Endothelial cell (in vitro differentiated cells): ENCODE measurements at regions not wholly inside any gene's neighbourhood (a gene's known extent, or its start where the extent isn't known, plus 50 kb on each side); places are given as distances from the start of the nearest gene placed in this dataset.
A peak's percentile ranks its signal among the peaks of the same experiment; 100 is the strongest.
"Not testable (repeated sequence)": the region's sequence is repeated elsewhere in the genome, so short reads cannot be mapped to it uniquely, and the experiment has no call there.

Experiments used
- DNase-seq: peaks from one replicate; pipeline ENCODE4 v3.0.0; 2021; ENCODE audit warnings: low spot score
- H3K27ac Mint-ChIP-seq: one replicate; pipeline ENCODE4 v1.8.0; 2021; ENCODE audit warnings: mixed read lengths, inconsistent platforms; ENCODE audit not compliant: unreplicated experiment
- H3K27me3 Mint-ChIP-seq: one replicate; pipeline ENCODE4 v1.8.0; 2021; ENCODE audit warnings: mild to moderate bottlenecking, moderate library complexity, mixed read lengths, inconsistent platforms; ENCODE audit not compliant: unreplicated experiment
- H3K36me3 Mint-ChIP-seq: one replicate; pipeline ENCODE4 v1.8.0; 2021; ENCODE audit warnings: mild to moderate bottlenecking, low read depth, mixed read lengths, inconsistent platforms; ENCODE audit not compliant: unreplicated experiment
- H3K4me1 Mint-ChIP-seq: one replicate; pipeline ENCODE4 v1.8.0; 2021; ENCODE audit warnings: mild to moderate bottlenecking, mixed read lengths, inconsistent platforms; ENCODE audit not compliant: unreplicated experiment
- H3K4me3 Mint-ChIP-seq: one replicate; pipeline ENCODE4 v1.8.0; 2021; ENCODE audit warnings: mild to moderate bottlenecking, mixed read lengths, inconsistent platforms; ENCODE audit not compliant: unreplicated experiment
- H3K9me3 Mint-ChIP-seq: one replicate; pipeline ENCODE4 v1.8.0; 2021; ENCODE audit warnings: mixed read lengths, inconsistent platforms; ENCODE audit not compliant: unreplicated experiment
- TF ChIP-seq, protein P1 (sequence below): fragments of 200-600 bp; sonication (generic); IDR thresholded peaks from one replicate; pipeline ENCODE4 v1.5.0; 2021; ENCODE audit warnings: antibody characterized with exemption; ENCODE audit not compliant: unreplicated experiment

DNA sequence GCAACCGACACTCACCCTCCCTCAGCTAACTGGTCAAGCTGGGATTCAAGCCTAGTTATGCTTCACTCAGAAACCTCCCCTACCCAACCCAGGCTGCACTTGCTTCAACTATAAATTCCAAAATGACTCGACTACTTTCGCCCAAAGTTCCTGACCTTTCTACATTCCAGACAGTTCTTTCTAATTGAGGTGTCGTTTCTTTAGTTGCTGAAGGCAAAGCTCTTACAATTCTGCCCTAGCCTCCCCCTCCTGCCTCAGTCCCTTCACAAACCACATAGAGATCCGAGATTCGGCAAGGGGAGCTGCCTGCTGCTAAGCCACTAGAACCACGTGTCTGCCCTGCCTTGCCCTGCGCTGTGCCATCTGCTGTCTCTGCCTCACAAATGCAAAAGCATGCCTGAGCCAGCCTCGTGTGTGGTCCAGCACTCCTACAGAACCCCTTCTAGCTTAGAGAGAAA is 74.7 kb upstream of the SH3GL3 start:
- Mint-ChIP-seq H3K4me3 (no peak overlapping the region), H3K9me3 (no peaks in the 10 kb centered on the region), H3K4me1 (no peaks in the 10 kb centered on the region), H3K36me3 (no peaks in the 10 kb centered on the region), H3K27me3 (peaks cover 5% of the 10 kb centered on the region), H3K27ac (no peak overlapping the region)
- TF ChIP-seq, protein P1, sequence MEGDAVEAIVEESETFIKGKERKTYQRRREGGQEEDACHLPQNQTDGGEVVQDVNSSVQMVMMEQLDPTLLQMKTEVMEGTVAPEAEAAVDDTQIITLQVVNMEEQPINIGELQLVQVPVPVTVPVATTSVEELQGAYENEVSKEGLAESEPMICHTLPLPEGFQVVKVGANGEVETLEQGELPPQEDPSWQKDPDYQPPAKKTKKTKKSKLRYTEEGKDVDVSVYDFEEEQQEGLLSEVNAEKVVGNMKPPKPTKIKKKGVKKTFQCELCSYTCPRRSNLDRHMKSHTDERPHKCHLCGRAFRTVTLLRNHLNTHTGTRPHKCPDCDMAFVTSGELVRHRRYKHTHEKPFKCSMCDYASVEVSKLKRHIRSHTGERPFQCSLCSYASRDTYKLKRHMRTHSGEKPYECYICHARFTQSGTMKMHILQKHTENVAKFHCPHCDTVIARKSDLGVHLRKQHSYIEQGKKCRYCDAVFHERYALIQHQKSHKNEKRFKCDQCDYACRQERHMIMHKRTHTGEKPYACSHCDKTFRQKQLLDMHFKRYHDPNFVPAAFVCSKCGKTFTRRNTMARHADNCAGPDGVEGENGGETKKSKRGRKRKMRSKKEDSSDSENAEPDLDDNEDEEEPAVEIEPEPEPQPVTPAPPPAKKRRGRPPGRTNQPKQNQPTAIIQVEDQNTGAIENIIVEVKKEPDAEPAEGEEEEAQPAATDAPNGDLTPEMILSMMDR, result no peak
- no peak for DNase-seq

DNA sequence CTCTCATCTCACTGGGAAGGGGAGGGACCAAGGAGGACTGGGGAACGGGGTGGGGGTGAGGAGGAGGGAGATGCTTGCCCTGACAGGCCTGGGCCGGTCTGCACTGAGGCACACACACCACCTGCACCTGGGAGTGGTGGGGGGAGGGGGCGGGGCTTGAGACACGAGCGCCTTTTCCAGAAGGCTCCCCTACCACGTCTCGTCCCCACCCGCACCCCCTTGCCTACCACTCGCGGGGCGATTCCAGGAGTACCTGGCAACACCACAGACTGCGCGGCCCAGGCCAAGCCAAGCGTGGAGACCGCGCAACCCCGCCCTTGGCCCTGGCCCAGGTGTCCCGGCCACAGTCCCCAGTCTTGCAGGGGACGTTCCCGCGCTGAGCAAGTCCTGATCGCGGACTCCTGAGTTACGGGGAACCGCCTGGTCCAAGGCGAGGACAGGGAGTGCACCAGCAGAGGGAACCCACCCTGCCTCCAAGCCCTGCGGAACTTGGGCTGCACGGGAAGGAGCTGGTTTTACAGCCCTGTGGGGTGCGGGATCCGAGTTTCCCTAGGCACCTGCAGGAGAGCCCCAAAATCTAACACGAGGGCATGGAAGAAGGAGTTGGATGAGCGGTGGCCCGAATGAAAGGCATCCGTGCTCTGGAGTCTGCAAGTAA is 68.1 kb upstream of the SH3GL3 start:
- Mint-ChIP-seq H3K36me3 (no peaks in the 10 kb centered on the region), H3K27me3 (peaks cover 6% of the 10 kb centered on the region), H3K4me1 (peaks cover 7% of the 10 kb centered on the region), H3K4me3 (no peak overlapping the region), H3K9me3 (no peaks in the 10 kb centered on the region), H3K27ac (no peak overlapping the region)
- no peak for DNase-seq
- TF ChIP-seq, protein P1, result no peak

DNA sequence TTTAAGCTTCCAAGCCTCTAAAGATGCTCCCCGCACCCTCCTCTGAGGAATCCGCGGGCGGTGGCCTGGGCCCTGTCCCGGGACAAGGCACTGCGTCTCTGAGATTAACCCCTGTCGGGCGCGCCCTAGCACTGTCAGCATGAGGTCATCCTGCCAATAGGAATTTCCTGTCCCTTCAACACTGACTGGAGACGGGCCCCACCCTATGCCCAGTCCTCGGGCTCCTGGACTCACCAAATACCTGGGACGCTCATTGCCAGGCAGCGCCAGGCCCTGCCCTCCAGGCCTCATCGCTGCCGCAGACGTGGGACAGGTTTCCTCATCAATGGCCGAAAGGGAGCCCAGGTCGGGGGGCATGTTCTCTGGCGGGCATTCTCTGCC is 67.6 kb upstream of the SH3GL3 start:
- Mint-ChIP-seq H3K4me1 (peaks cover 7% of the 10 kb centered on the region), H3K9me3 (no peaks in the 10 kb centered on the region), H3K4me3 (no peak overlapping the region), H3K36me3 (no peaks in the 10 kb centered on the region), H3K27ac (no peak overlapping the region), H3K27me3 (peaks cover 6% of the 10 kb centered on the region)
- TF ChIP-seq, protein P1, result no peak
- no peak for DNase-seq

DNA sequence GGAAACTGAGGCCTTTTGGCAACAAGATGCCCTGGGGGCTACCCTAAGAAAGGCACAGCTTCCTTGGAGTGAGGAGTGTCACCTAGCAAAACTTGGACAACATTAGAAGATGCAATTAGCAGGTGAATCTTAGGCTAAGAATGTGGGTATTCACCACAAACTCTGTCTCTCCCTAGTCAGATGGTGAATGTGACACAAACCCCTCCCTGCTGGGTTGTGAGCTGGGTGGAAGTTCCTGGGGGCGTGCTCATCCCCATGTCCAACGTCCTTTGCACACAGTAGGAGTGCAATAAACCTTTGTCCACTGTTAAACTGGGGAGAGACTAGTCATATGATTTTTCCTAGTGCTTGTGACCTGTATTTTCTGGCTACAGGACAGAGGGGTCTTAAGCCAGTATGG is 67.1 kb upstream of the SH3GL3 start:
- peaks cover 7% of the 10 kb centered on the region for H3K4me1 Mint-ChIP-seq

DNA sequence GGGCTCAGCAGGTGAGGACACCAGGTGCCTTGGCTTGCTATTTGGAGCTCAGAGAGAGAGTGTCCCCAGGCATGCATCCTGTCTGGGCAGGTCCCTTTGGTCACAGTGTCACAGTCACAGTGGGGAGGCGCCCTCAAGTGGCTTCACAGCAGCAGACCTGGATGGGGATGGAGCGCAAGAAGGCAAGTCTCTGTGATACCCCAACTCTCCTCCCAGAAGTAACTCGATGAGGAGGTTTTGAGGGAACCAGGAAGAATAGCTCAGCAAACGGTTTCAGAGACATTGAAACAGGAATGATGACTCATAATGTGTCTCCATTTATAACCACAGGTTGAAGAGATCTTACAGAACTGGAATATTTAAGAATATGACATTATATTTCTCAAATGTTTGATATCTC is 66.5 kb upstream of the SH3GL3 start:
- H3K9me3 Mint-ChIP-seq, result no peaks in the 10 kb centered on the region
- TF ChIP-seq, protein P1, result no peak
- no peaks in the 10 kb centered on the region for H3K36me3 Mint-ChIP-seq
- DNase-seq, result peak; percentile 40
- H3K27me3 Mint-ChIP-seq, result peaks cover 5% of the 10 kb centered on the region
- peaks cover 7% of the 10 kb centered on the region for H3K4me1 Mint-ChIP-seq
- H3K27ac Mint-ChIP-seq, result peak overlapping the region; percentile 43
- H3K4me3 Mint-ChIP-seq, result no peak overlapping the region

More for the DNA sequence above, 67.1 kb upstream of the SH3GL3 start:
- TF ChIP-seq, protein P1, result no peak
- Mint-ChIP-seq H3K36me3 (no peaks in the 10 kb centered on the region), H3K27ac (no peak overlapping the region), H3K4me3 (no peak overlapping the region), H3K27me3 (peaks cover 6% of the 10 kb centered on the region), H3K9me3 (no peaks in the 10 kb centered on the region)
- no peak for DNase-seq

DNA sequence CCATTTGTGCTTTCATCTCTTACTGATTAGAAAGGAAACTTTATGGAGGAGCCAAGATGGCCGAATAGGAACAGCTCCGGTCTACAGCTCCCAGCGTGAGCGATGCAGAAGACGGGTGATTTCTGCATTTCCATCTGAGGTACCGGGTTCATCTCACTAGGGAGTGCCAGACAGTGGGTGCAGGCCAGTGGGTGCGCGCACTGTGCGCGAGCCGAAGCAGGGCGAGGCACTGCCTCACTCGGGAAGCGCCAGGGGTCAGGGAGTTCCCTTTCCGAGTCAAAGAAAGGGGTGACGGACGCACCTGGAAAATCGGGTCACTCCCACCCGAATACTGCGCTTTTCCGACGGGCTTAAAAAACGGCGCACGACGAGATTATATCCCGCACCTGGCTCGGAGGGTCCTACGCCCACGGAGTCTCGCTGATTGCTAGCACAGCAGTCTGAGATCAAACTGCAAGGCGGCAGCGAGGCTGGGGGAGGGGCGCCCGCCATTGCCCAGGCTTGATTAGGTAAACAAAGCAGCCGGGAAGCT is 63.5 kb upstream of the SH3GL3 start:
- H3K4me3 Mint-ChIP-seq, DNase-seq, H3K4me1 Mint-ChIP-seq, H3K9me3 Mint-ChIP-seq, H3K27me3 Mint-ChIP-seq, H3K36me3 Mint-ChIP-seq: not testable (repeated sequence)
- peak overlapping the region; percentile 67 for H3K27ac Mint-ChIP-seq
